GM10248 (cell line): ENCODE measurements at regions not wholly inside any gene's neighbourhood (a gene's known extent, or its start where the extent isn't known, plus 50 kb on each side); places are given as distances from the start of the nearest gene placed in this dataset.

Experiments
- CTCF ChIA-PET: fragments of 300-600 bp; sonication (Branson Sonifier 250); formaldehyde crosslinking; extraction: SDS; loops from one replicate; lab custom pipeline; 2021; ENCODE audit warnings: antibody characterized with exemption; lab: Yijun Ruan, JAX
- POLR2A ChIA-PET: fragments of 350-650 bp; sonication (Branson Sonifier 250); formaldehyde crosslinking; extraction: SDS; loops from one replicate; lab custom pipeline; 2020; ENCODE audit warnings: antibody characterized with exemption; lab: Yijun Ruan, JAX
- DNase-seq: peaks from one replicate; pipeline ENCODE4 v3.0.0; 2012; ENCODE audit errors: extremely low spot score
- CTCF ChIP-seq: IDR thresholded peaks from 2 replicates; pipeline ENCODE4 v1.5.1; 2012; ENCODE audit warnings: mild to moderate bottlenecking, low read depth; ENCODE audit errors: extremely low read depth, missing control alignments, control extremely low read depth

GRCh38 chr16:65961476-65962143 lies 404.9 kb upstream of the CDH5 start:
- ChIA-PET CTCF (interaction anchor here (1.2 kb wide), 1 partner anchor 15 kb away, joined by 3 read pairs; no protein-coding TSS in a partner anchor), POLR2A (no interaction called here)
- no peak for TF ChIP-seq CTCF
- no peak for DNase-seq

GRCh38 chr16:65959983-65960382 lies 406.5 kb upstream of the CDH5 start:
- DNase-seq: no peak
- CTCF ChIA-PET: no interaction called here
- no peak for TF ChIP-seq CTCF

GRCh38 chr16:65958086-65958485 lies 408.4 kb upstream of the CDH5 start:
- ChIA-PET POLR2A (no interaction called here), CTCF (no interaction called here)
- no peak for TF ChIP-seq CTCF
- no peak for DNase-seq

More at GRCh38 chr16:65959983-65960382, 406.5 kb upstream of the CDH5 start:
- POLR2A ChIA-PET: no interaction called here

- ChIA-PET POLR2A (no interaction called here), CTCF (interaction anchor here (1.1 kb wide), 1 partner anchor 14 kb away, joined by 4 read pairs; no protein-coding TSS in a partner anchor)
- TF ChIP-seq CTCF: no peak
These were observed 410.4 kb upstream of the CDH5 start for GRCh38 chr16:65956100-65956499.

GRCh38 chr16:65954446-65954845 lies 412.0 kb upstream of the CDH5 start:
- POLR2A ChIA-PET: no interaction called here
- DNase-seq: no peak
- CTCF ChIA-PET: no interaction called here
- TF ChIP-seq CTCF: no peak

More at GRCh38 chr16:65956100-65956499, 410.4 kb upstream of the CDH5 start:
- no peak for DNase-seq

GRCh38 chr16:65950211-65950610 lies 416.3 kb upstream of the CDH5 start:
- DNase-seq: no peak
- CTCF ChIA-PET: interaction anchor here (0.9 to 1.3 kb wide), 2 partner anchors 12 to 16 kb away, joined by 3 to 5 read pairs; no protein-coding TSS in a partner anchor
- POLR2A ChIA-PET: no interaction called here
- no peak for TF ChIP-seq CTCF
